ENCODE measurements at regions not wholly inside any gene's neighbourhood (a gene's known extent, or its start where the extent isn't known, plus 50 kb on each side); places are given as distances from the start of the nearest gene placed in this dataset.
A peak's percentile ranks its signal among the peaks of the same experiment; 100 is the strongest.

DNA sequence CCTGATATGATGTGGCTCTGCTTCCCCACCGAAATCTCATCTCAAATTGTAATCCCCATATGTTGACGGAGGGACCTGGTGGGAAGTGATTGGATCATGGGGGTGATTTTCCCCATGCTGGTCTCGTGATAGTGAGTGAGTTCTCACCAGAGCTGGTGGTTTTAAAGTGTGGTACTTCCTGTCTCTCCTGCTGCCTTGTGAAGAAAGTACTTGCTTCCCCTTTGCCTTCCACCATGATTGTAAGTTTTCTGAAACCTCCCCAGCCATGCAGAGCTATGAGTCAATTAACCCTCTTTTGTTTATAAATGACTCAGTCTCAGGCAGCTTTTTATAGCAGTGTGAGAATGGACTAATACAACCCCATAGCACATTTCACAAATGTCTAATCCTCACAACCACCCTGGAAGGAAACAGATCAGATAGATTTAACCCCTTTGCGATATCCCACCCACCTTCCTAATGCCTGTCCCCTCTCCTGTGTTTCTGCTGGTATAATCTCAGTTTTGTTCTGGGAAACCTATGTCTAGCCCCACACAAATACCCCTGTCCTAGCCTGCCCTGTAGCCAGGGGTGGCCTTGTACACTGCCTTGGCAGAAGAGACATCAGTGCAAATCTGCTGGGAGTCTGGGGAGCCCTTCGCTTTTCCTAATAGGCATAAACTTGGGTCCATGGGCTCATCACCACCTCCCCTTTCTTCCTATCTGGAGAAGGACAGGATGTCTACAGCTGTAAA, 157.0 kb upstream of the RAI14 start:
- Histone ChIP-seq H3K36me3 (no peaks in the 10 kb centered on the region), H3K9me3 (no peaks in the 10 kb centered on the region), H3K27ac (peak overlapping the region; percentile 82 to 86), H3K27me3 (no peaks in the 10 kb centered on the region), H3K4me1 (peaks cover 23 to 64% of the 10 kb centered on the region in 2 donors), H3K4me3 (no peak overlapping the region)
- intact Hi-C loops (cut with DNase I), result no loop called here
- peak in 1 of 2 donors; percentile 68 for DNase-seq (ENCODE audit: low spot score in 2 of 2)
- TF ChIP-seq, protein P1, sequence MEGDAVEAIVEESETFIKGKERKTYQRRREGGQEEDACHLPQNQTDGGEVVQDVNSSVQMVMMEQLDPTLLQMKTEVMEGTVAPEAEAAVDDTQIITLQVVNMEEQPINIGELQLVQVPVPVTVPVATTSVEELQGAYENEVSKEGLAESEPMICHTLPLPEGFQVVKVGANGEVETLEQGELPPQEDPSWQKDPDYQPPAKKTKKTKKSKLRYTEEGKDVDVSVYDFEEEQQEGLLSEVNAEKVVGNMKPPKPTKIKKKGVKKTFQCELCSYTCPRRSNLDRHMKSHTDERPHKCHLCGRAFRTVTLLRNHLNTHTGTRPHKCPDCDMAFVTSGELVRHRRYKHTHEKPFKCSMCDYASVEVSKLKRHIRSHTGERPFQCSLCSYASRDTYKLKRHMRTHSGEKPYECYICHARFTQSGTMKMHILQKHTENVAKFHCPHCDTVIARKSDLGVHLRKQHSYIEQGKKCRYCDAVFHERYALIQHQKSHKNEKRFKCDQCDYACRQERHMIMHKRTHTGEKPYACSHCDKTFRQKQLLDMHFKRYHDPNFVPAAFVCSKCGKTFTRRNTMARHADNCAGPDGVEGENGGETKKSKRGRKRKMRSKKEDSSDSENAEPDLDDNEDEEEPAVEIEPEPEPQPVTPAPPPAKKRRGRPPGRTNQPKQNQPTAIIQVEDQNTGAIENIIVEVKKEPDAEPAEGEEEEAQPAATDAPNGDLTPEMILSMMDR (IDR thresholded peaks at IDR 0.05), result no peak

DNA sequence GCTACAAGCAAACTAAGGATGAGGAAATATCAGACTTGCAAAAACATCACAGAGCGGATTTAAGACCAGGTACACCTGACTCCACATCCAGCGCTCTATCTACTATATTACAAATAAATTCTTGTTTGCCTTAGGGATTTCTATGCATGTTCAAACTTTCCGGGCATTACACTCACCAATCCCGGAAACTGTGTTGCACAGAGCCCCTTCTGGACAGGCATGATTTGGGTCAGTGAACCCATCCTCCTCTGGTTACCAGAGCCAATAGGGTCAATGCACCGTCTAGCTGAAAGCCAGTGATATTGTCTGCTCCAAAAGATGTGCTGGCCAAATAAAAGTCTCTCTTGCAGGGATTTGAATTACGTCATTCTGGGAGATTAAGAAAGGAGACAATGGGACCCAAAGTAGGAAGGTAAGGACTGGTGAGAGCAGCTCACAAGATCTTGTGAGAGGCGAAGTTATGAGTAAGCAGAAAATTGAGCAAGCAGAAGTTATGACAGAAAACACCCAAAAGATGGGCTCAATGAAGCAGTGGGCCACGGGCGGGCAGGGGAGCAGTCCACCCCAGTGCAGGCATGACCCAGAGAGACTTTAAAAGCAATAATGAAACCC, 155.8 kb upstream of the RAI14 start:
- no peak for DNase-seq (ENCODE audit: low spot score in 2 of 2)
- H3K36me3 ChIP-seq, result no peaks in the 10 kb centered on the region
- no peaks in the 10 kb centered on the region for H3K9me3 ChIP-seq
- no peaks in the 10 kb centered on the region for H3K27me3 ChIP-seq
- TF ChIP-seq, protein P1 (IDR thresholded peaks at IDR 0.05), result no peak
- H3K27ac ChIP-seq, result peak overlapping the region; percentile 82 to 86
- no peak overlapping the region for H3K4me3 ChIP-seq
- H3K4me1 ChIP-seq, result peaks cover 23 to 66% of the 10 kb centered on the region in 2 donors
- intact Hi-C loops (cut with DNase I), result no loop called here

DNA sequence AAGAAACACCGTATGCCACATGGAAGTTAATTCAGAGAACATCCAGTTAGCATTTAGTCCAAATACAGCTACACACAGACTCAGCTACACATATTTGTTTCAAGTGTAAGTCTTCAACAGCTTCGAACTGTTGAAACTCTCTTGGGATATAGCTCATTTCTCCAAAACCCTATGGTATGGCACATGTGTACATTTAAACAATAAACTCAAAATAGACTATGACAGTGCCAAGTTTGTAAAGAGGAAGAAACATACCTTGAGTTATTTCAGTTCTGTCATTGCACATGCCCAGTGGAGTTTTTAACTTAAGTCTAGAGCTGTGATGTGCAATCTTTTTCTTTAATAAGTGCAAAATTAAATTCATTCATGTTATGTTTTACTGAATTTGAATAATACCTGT, 155.1 kb upstream of the RAI14 start:
- Histone ChIP-seq H3K4me1 (peaks cover 23 to 64% of the 10 kb centered on the region in 2 donors), H3K9me3 (no peaks in the 10 kb centered on the region), H3K4me3 (no peak overlapping the region), H3K27ac (peak overlapping the region; percentile 82 to 86), H3K27me3 (no peaks in the 10 kb centered on the region), H3K36me3 (no peaks in the 10 kb centered on the region)
- no peak for DNase-seq (ENCODE audit: low spot score in 2 of 2)
- TF ChIP-seq, protein P1 (IDR thresholded peaks at IDR 0.05), result no peak
- intact Hi-C loops (cut with DNase I), result no loop called here

DNA sequence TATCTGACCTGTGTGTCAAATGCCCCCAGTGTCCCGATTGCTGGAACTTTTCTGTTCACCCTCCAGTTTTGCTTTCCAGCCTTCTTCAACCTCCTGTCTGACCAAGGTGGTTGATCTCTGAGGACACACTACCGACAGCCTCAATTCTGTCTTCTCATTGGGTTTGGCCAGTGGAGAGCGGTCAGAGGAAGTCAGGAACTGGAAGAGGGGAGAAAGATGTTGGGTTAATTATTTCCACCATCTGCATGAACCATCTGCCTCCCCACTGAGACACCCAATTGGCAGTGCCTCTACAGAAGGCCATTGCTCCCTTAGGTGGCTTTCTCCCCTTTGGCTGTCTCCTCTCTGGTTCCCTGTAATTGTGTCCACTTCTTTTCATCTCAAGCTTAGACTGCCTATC, 154.3 kb upstream of the RAI14 start:
- DNase-seq (ENCODE audit: low spot score in 2 of 2), result no peak
- Histone ChIP-seq H3K4me3 (no peak overlapping the region), H3K9me3 (no peaks in the 10 kb centered on the region), H3K36me3 (no peaks in the 10 kb centered on the region), H3K4me1 (peaks cover 21 to 55% of the 10 kb centered on the region in 2 donors), H3K27me3 (no peaks in the 10 kb centered on the region), H3K27ac (peak overlapping the region; percentile 73 to 78)
- intact Hi-C loops (cut with DNase I), result loop anchor here (2.0 kb wide), 1 partner anchor 15 kb away; no protein-coding TSS in a partner anchor
- TF ChIP-seq, protein P1 (IDR thresholded peaks at IDR 0.05), result no peak

DNA sequence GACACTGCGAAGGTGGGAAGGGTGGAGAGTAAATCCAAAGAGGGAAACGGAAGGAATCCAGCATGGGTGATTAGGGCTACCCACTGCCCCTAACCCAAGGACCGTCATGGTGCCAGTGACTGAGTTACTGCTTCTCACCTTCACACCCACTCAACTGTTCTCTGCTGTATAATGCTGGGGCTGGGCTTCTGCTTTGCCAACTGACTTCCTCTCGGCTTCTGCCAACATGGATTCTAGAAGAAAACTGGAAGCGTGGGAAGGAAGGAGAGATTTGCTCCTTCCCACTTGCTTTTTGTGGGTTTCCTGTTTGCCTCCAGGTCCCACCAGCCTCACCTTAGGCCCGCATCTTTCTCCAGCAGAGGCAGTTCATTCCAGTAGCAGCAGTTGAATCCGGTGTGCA, 153.5 kb upstream of the RAI14 start:
- H3K27me3 ChIP-seq, result no peaks in the 10 kb centered on the region
- H3K4me1 ChIP-seq, result peaks cover 14 to 48% of the 10 kb centered on the region in 2 donors
- no peak for DNase-seq (ENCODE audit: low spot score in 2 of 2)
- no peaks in the 10 kb centered on the region for H3K9me3 ChIP-seq
- TF ChIP-seq, protein P1 (IDR thresholded peaks at IDR 0.05), result no peak
- peak overlapping the region; percentile 73 to 78 for H3K27ac ChIP-seq
- intact Hi-C loops (cut with DNase I), result loop anchor here (2.0 kb wide), 1 partner anchor 14 kb away; no protein-coding TSS in a partner anchor
- no peak overlapping the region for H3K4me3 ChIP-seq
- H3K36me3 ChIP-seq, result no peaks in the 10 kb centered on the region

All from ascending aorta (tissue), 2 donors.